Transverse colon (tissue), 4 donors: ENCODE measurements at regions not wholly inside any gene's neighbourhood (a gene's known extent, or its start where the extent isn't known, plus 50 kb on each side); places are given as distances from the start of the nearest gene placed in this dataset.

ENCODE experiments used
- DNase-seq: peaks from one replicate; pipeline ENCODE4 v3.0.0-alpha.2; 2019
- H3K27ac ChIP-seq, 4 donors: fragments of 200-600 bp; sonication (generic); 2 replicates each; pipeline ENCODE4 v1.5.1; 2016 to 2018; ENCODE audit warnings: inconsistent platforms in 4 of 4
- H3K27me3 ChIP-seq: fragments of 200-600 bp; sonication (generic); 2 replicates; pipeline ENCODE4 v1.5.1; 2017; ENCODE audit warnings: inconsistent platforms
- H3K36me3 ChIP-seq, 4 donors: fragments of 200-600 bp; sonication (generic); 2 replicates each; pipeline ENCODE4 v1.5.1; 2017 to 2019; ENCODE audit warnings: inconsistent platforms in 4 of 4
- H3K4me1 ChIP-seq, 4 donors: fragments of 200-600 bp; sonication (generic); 2 replicates each; pipeline ENCODE4 v1.5.1; 2017 to 2020; ENCODE audit warnings: inconsistent platforms in 4 of 4
- H3K4me3 ChIP-seq, 4 donors: fragments of 200-600 bp; sonication (generic); 1 replicate in 1 of 4; 2 replicates in 3 of 4; pipeline versions ENCODE4 v1.5.1 to v1.6.1; 2017 to 2019; ENCODE audit warnings: inconsistent platforms in 4 of 4
- H3K9me3 ChIP-seq, 2 donors: fragments of 200-600 bp; sonication (generic); 2 replicates each; pipeline ENCODE4 v1.5.1; 2017 to 2019; ENCODE audit warnings: inconsistent platforms in 2 of 2
- CTCF ChIP-seq, 5 experiments: fragments of 200-600 bp in 3 of 5; fragments of 450-650 bp in 2 of 5; sonication (generic) in 3 of 5; IDR thresholded peaks; 1 replicate in 2 of 5; 2 replicates in 3 of 5; pipeline ENCODE4 v1.5.1; 2016 to 2017; ENCODE audit warnings: antibody characterized with exemption in 5 of 5, inconsistent platforms in 3 of 5, mild to moderate bottlenecking in 2 of 5, moderate library complexity in 1 of 5
- EP300 ChIP-seq: sonication (generic); formaldehyde crosslinking; IDR thresholded peaks from one replicate; pipeline ENCODE4 v1.6.1; 2017; ENCODE audit warnings: antibody characterized with exemption, low read depth
- POLR2A ChIP-seq: fragments of 450-650 bp; IDR thresholded peaks from one replicate; pipeline ENCODE4 v1.6.1; 2016; ENCODE audit warnings: antibody characterized with exemption, mild to moderate bottlenecking, moderate library complexity
- POLR2AphosphoS5 ChIP-seq, 3 donors: sonication (generic); formaldehyde crosslinking; IDR thresholded peaks; one replicate each; pipeline ENCODE4 v1.6.1; 2016; ENCODE audit warnings: antibody characterized with exemption in 3 of 3
- WGBS, 2 donors: methylation state at CpG; one replicate each; pipeline ENCODE4 v1.1.5; 2018; ENCODE audit warnings: low coverage in 1 of 2; 5-methylcytosine and 5-hydroxymethylcytosine counted together
- in situ Hi-C, 4 donors: fragments of 200-750 bp; cut with MboI; loops; one replicate each; pipeline versions ENCODE4 v1.15.0 to v1.15.1; 2017; ENCODE audit warnings: low sequenced_read_pairs in 3 of 4, low pct_ligation_motif_present in 1 of 4, low pct_unique_long_range_greater_than_20kb in 1 of 4
- intact Hi-C: fragments of 100-400 bp; cut with DNase I; formaldehyde crosslinking; loops from one replicate; pipeline ENCODE4 v1.15.1; 2023; ENCODE audit warnings: low total_unique reads

DNA sequence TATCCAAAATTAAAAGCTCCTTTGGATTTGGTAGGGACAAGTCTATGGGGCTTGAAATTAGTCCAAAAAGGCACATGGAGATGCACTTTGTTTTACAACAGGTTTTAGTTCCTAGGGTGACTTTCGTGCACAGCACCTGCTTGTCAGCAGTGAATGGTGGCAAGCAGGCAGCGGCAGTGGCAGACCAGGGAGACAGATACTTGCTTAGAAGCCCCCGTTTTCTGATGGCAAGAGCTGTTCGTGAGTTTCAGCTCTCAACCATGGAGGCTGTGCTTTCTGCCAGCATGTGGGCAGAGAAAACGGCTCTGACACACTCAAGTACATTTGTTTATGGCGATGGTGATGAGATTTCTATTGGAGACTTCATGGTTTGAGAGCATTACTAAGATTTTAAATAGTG is 61.7 kb upstream of the SHH start:
- TF ChIP-seq CTCF (IDR thresholded peaks at IDR 0.05) (no peak), POLR2AphosphoS5 (IDR thresholded peaks at IDR 0.05) (no peak), EP300 (no peak), POLR2A (no peak)
- Histone ChIP-seq H3K9me3 (no peaks in the 10 kb centered on the region), H3K36me3 (no peaks in the 10 kb centered on the region), H3K4me3 (no peak overlapping the region), H3K27ac (no peak overlapping the region), H3K27me3 (no peaks in the 10 kb centered on the region), H3K4me1 (no peaks in the 10 kb centered on the region)
- no peak for DNase-seq
- intact Hi-C loops (no loop called here), in situ Hi-C loops (no loop called here)
- WGBS, 2 donors = 71 to 90% methylated on average over 3 to 6 of the region's 6 CpGs

- H3K9me3 ChIP-seq = no peaks in the 10 kb centered on the region
- TF ChIP-seq POLR2A = no peak
- TF ChIP-seq EP300 = no peak
- no peak for TF ChIP-seq POLR2AphosphoS5 (IDR thresholded peaks at IDR 0.05)
- TF ChIP-seq CTCF (IDR thresholded peaks at IDR 0.05) = no peak
- H3K27ac ChIP-seq = no peak overlapping the region
- intact Hi-C loops = no loop called here
- H3K27me3 ChIP-seq = no peaks in the 10 kb centered on the region
- H3K4me3 ChIP-seq = no peak overlapping the region
- in situ Hi-C loops = no loop called here
- WGBS, 2 donors = 65 to 80% methylated on average over 6 to 15 of the region's 15 CpGs
- H3K4me1 ChIP-seq = no peaks in the 10 kb centered on the region
- no peaks in the 10 kb centered on the region for H3K36me3 ChIP-seq
- no peak for DNase-seq
Measured at GRCh38 chr7:155872678-155873369, 60.6 kb upstream of the SHH start.

DNA sequence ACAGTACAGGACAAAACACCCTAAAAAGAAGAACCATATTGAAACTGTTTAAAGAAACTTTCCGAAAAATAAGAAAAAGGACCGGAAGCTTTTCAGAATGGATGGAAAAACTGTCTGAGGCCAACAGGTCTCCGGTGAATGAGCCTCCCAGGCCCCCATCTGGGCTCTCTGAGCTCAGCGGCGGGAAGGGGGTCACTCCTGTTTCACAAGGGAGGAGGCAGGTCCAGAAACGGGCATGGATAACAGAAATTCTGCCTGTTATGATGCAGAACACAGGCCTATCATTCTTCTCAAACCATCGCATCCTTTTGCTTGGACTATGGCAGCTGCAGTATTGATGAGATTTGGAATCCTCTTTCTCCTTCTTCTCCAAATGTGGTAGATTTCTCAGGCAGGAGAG is 58.9 kb upstream of the SHH start:
- peaks cover 0 to 10% (median 3%) of the 10 kb centered on the region in 4 donors for H3K4me1 ChIP-seq
- TF ChIP-seq POLR2AphosphoS5 (IDR thresholded peaks at IDR 0.05) (no peak), EP300 (no peak), CTCF (IDR thresholded peaks at IDR 0.05) (no peak), POLR2A (no peak)
- no peaks in the 10 kb centered on the region for H3K9me3 ChIP-seq
- DNase-seq = no peak
- no peaks in the 10 kb centered on the region for H3K36me3 ChIP-seq
- no peak overlapping the region for H3K27ac ChIP-seq
- 88 to 93% methylated on average over 6 to 7 of the region's 7 CpGs for WGBS, 2 donors
- H3K27me3 ChIP-seq = no peaks in the 10 kb centered on the region
- H3K4me3 ChIP-seq = no peak overlapping the region
- in situ Hi-C loops = no loop called here
- intact Hi-C loops = no loop called here

- WGBS, 2 donors = 57 to 78% methylated on average over 9 to 16 of the region's 16 CpGs
- in situ Hi-C loops = no loop called here
Measured at GRCh38 chr7:155870334-155871180, 58.3 kb upstream of the SHH start.

More at GRCh38 chr7:155870334-155871180, 58.3 kb upstream of the SHH start:
- intact Hi-C loops = no loop called here
- no peak for TF ChIP-seq POLR2AphosphoS5 (IDR thresholded peaks at IDR 0.05)
- no peak for DNase-seq
- Histone ChIP-seq H3K36me3 (no peaks in the 10 kb centered on the region), H3K27me3 (no peaks in the 10 kb centered on the region), H3K9me3 (no peaks in the 10 kb centered on the region), H3K4me1 (peaks cover 0 to 11% (median 3%) of the 10 kb centered on the region in 4 donors), H3K27ac (no peak overlapping the region), H3K4me3 (no peak overlapping the region)
